22Rv1 (cell line): ENCODE measurements at regions not wholly inside any gene's neighbourhood (a gene's known extent, or its start where the extent isn't known, plus 50 kb on each side); places are given as distances from the start of the nearest gene placed in this dataset.

Source experiments
- H3K27ac ChIP-seq: fragments of 450-650 bp; 2 replicates; pipeline ENCODE4 v1.5.1; 2017
- ZFX ChIP-seq: fragments of 450-650 bp; IDR thresholded peaks from 2 replicates; pipeline ENCODE4 v1.6.1; 2017; ENCODE audit warnings: antibody characterized with exemption, borderline replicate concordance
- TF ChIP-seq, protein P1 (sequence below): fragments of 450-650 bp; IDR thresholded peaks from 2 replicates; pipeline ENCODE4 v1.5.1; 2017; ENCODE audit warnings: mild to moderate bottlenecking

- no peak overlapping the region for H3K27ac ChIP-seq
- TF ChIP-seq, protein P1, sequence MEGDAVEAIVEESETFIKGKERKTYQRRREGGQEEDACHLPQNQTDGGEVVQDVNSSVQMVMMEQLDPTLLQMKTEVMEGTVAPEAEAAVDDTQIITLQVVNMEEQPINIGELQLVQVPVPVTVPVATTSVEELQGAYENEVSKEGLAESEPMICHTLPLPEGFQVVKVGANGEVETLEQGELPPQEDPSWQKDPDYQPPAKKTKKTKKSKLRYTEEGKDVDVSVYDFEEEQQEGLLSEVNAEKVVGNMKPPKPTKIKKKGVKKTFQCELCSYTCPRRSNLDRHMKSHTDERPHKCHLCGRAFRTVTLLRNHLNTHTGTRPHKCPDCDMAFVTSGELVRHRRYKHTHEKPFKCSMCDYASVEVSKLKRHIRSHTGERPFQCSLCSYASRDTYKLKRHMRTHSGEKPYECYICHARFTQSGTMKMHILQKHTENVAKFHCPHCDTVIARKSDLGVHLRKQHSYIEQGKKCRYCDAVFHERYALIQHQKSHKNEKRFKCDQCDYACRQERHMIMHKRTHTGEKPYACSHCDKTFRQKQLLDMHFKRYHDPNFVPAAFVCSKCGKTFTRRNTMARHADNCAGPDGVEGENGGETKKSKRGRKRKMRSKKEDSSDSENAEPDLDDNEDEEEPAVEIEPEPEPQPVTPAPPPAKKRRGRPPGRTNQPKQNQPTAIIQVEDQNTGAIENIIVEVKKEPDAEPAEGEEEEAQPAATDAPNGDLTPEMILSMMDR: no peak
- TF ChIP-seq ZFX: no peak
Measured at GRCh38 chr4:67256388-67257043, 288.8 kb downstream of the CENPC start.

- no peak for TF ChIP-seq ZFX
- no peak overlapping the region for H3K27ac ChIP-seq
Measured at GRCh38 chr4:67250131-67250896, 295.0 kb downstream of the CENPC start.

DNA sequence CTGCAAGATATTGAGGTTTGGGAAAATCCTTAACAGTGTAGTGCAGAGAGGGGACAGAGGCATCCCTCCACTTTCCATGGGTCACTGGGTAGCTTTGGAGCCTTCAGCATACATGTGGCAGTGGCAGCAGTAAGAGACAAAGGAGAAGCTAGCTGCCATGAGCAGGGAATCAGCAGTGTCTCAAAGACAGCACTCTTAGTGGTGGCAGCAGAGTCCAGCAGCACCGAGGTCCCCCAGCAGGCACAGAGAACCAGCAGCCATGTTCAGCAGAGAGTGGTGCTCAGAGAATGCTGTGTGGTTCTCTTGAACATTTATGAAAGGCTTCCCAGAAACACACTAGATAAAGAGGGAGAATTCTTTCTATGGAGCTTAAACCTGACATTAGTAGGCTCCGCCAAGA lies 308.5 kb downstream of the CENPC start:
- no peak overlapping the region for H3K27ac ChIP-seq
- TF ChIP-seq ZFX: no peak
- TF ChIP-seq, protein P1: no peak

DNA sequence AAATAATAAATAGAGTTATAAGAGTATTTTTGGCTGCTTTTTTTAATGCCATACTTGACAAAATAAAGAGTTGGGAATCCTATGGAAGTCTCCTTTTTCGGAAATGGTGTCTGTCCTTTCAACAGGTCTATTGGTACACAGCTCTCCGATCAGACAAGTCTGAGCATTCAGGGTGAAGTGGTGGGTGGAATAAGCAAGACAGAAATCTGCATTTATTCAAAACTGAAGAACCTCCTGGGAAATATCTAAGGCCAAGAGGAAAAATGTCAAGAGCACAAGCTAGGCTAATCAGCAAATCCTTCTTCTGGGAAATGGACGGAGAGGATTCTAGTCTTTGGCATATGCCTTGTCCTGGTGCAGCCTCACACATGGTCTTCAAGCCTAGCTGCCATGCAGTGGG lies 309.0 kb downstream of the CENPC start:
- TF ChIP-seq ZFX: no peak
- TF ChIP-seq, protein P1: no peak
- no peak overlapping the region for H3K27ac ChIP-seq

DNA sequence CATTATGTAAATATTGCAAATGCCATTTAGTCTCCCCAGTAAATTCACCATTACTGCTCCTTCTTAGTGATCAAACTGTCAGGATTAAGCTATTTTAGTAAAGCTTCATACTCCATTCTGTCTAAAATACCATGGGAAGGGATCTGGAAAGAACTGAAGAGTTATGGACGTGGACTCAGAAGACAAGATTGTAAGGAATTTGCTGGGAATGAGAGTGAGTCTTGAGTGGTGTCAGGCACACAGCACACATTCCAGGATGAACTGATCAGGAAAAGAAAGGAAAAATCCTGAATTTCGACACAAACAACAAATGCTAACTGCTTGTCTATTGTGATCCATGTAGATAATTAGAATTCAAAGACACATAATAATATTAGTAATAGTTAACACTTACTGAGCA lies 311.0 kb downstream of the CENPC start:
- no peak for TF ChIP-seq ZFX
- TF ChIP-seq, protein P1: no peak
- H3K27ac ChIP-seq: no peak overlapping the region

DNA sequence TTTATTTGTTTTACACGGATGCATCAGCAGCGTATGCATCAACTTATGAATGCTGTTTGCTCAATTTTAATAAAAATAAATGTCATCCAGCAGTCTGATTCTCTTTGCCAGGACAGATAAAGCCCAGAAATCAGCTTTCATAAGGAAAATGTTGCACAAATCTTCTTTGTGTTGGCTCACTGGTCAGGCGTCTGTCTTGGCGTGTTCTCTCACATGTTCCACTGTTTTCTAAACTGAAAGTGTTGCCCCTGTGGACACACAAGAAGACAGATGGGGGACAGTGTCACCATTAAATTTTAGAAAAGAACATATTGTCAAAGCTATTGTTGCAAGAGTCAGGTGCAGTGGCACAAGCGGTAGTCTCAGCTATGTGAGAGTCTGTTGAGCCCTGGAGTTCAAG lies 316.2 kb downstream of the CENPC start:
- no peak for TF ChIP-seq ZFX
- TF ChIP-seq, protein P1: no peak

DNA sequence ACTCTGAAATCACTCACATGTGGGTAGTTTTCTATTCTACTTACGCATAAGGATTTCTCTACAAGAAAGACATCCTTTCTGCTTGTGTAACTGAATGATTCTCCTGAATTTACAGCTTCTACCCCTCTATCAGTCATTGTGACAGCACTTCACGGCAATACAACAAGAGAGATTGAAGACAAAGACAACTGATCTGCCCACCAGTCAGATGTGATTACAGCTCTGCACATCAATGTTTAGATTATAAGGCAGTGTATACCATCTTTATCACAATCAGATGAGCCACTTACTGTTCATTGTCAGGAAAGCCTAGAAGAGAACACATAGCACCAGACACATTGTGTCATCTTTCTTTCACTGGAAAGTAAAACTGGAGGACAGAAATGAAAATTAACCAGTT lies 324.4 kb downstream of the CENPC start:
- TF ChIP-seq, protein P1: no peak
- no peak for TF ChIP-seq ZFX
- no peak overlapping the region for H3K27ac ChIP-seq

More for the DNA sequence above, 316.2 kb downstream of the CENPC start:
- no peak overlapping the region for H3K27ac ChIP-seq
